Glutamatergic neuron (in vitro differentiated cells): ENCODE measurements at regions not wholly inside any gene's neighbourhood (a gene's known extent, or its start where the extent isn't known, plus 50 kb on each side); places are given as distances from the start of the nearest gene placed in this dataset.

Experiments used
- DNase-seq: peaks from one replicate; pipeline ENCODE4 v3.0.0; 2022
- H3K27ac Mint-ChIP-seq: one replicate; pipeline ENCODE4 v1.8.0; 2020; ENCODE audit warnings: mild to moderate bottlenecking, mixed read lengths, inconsistent platforms; ENCODE audit not compliant: unreplicated experiment
- H3K27me3 Mint-ChIP-seq: one replicate; pipeline ENCODE4 v1.8.0; 2020; ENCODE audit warnings: mild to moderate bottlenecking, moderate library complexity, mixed read lengths, inconsistent platforms; ENCODE audit not compliant: unreplicated experiment
- H3K36me3 Mint-ChIP-seq: one replicate; pipeline ENCODE4 v1.8.0; 2020; ENCODE audit warnings: mild to moderate bottlenecking, mixed read lengths, inconsistent platforms; ENCODE audit not compliant: unreplicated experiment
- H3K4me1 Mint-ChIP-seq: one replicate; pipeline ENCODE4 v1.8.0; 2020; ENCODE audit warnings: mild to moderate bottlenecking, low read depth, mixed read lengths, inconsistent platforms; ENCODE audit not compliant: unreplicated experiment
- H3K4me3 Mint-ChIP-seq: one replicate; pipeline ENCODE4 v1.8.0; 2020; ENCODE audit warnings: mild to moderate bottlenecking, mixed read lengths, inconsistent platforms; ENCODE audit not compliant: unreplicated experiment
- H3K9me3 Mint-ChIP-seq: one replicate; pipeline ENCODE4 v1.8.0; 2020; ENCODE audit warnings: mild to moderate bottlenecking, moderate library complexity, mixed read lengths, inconsistent platforms; ENCODE audit not compliant: unreplicated experiment
- CTCF ChIP-seq: fragments of 200-600 bp; sonication (generic); IDR thresholded peaks from one replicate; pipeline ENCODE4 v1.5.0; 2021; ENCODE audit not compliant: partially characterized antibody, unreplicated experiment

GRCh38 chr9:129317179-129318011, 139.3 kb upstream of the IER5L start:
- Mint-ChIP-seq H3K9me3 (peaks cover 4% of the 10 kb centered on the region), H3K27ac (no peak overlapping the region), H3K36me3 (no peaks in the 10 kb centered on the region), H3K27me3 (no peaks in the 10 kb centered on the region), H3K4me3 (no peak overlapping the region), H3K4me1 (peaks cover 18% of the 10 kb centered on the region)
- TF ChIP-seq CTCF: no peak
- peak; percentile 57 for DNase-seq

GRCh38 chr9:129316281-129317030, 138.4 kb upstream of the IER5L start:
- DNase-seq: no peak
- H3K9me3 Mint-ChIP-seq: peaks cover 5% of the 10 kb centered on the region
- TF ChIP-seq CTCF: no peak
- no peak overlapping the region for H3K4me3 Mint-ChIP-seq
- no peaks in the 10 kb centered on the region for H3K27me3 Mint-ChIP-seq
- H3K4me1 Mint-ChIP-seq: peaks cover 19% of the 10 kb centered on the region
- no peaks in the 10 kb centered on the region for H3K36me3 Mint-ChIP-seq
- H3K27ac Mint-ChIP-seq: peak overlapping the region; percentile 33

GRCh38 chr9:129313331-129313955, 135.4 kb upstream of the IER5L start:
- no peak for DNase-seq
- Mint-ChIP-seq H3K27me3 (peaks cover 3% of the 10 kb centered on the region), H3K9me3 (peaks cover 4% of the 10 kb centered on the region), H3K36me3 (no peaks in the 10 kb centered on the region), H3K4me3 (no peak overlapping the region), H3K4me1 (peaks cover 10% of the 10 kb centered on the region), H3K27ac (no peak overlapping the region)
- no peak for TF ChIP-seq CTCF

GRCh38 chr9:129312251-129313122, 134.4 kb upstream of the IER5L start:
- H3K4me3 Mint-ChIP-seq: no peak overlapping the region
- no peak for TF ChIP-seq CTCF
- no peak overlapping the region for H3K27ac Mint-ChIP-seq
- DNase-seq: no peak
- peaks cover 3% of the 10 kb centered on the region for H3K27me3 Mint-ChIP-seq
- no peaks in the 10 kb centered on the region for H3K36me3 Mint-ChIP-seq
- H3K4me1 Mint-ChIP-seq: peaks cover 4% of the 10 kb centered on the region
- H3K9me3 Mint-ChIP-seq: peaks cover 4% of the 10 kb centered on the region
